ENCODE measurements at regions not wholly inside any gene's neighbourhood (a gene's known extent, or its start where the extent isn't known, plus 50 kb on each side); places are given as distances from the start of the nearest gene placed in this dataset.

DNA sequence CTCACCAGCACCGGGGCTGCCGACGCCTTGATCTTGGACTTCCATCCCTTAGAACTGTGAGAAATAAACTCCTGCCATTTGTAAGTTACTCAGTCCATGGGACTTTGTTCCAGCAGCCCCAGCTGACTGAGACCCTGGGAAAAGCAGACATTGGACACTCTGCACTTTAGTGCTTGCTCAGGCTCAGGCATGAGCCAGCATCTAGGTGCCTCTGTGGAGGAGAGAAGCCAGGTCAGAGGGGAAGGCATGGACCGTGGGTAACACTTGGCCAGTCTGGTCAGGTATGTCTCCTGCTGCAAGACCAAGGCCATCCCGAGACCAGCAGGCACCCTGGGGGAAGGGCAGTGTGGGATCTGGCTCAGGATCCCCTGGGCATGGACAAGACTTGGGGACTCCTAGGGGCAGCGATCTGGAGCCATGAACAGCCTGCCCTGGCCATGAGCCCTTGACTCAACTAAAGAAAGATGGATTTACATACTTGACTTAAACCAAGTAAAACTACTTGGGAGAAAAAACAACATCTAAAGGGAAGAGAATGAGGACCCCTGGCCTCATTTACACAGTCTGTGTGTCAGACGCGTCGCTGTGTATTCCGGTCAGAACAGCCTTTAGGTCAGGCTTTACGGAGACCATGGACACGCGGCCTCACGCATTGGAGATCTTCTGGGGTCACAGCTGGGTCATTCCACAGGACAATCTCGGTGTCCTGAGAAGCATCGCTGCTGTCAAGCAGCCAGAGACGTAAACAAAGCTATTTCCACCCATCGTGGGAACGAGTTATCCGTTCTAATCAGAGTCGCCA is 497.1 kb downstream of the BRD1 start:
- FAIRE-seq (peak; percentile 18), DNase-seq (ENCODE audit: low read depth) (no peak)
- H3K27me3 ChIP-seq (ENCODE audit: control insufficient read depth, insufficient read depth, low read length) = no peaks in the 10 kb centered on the region

DNA sequence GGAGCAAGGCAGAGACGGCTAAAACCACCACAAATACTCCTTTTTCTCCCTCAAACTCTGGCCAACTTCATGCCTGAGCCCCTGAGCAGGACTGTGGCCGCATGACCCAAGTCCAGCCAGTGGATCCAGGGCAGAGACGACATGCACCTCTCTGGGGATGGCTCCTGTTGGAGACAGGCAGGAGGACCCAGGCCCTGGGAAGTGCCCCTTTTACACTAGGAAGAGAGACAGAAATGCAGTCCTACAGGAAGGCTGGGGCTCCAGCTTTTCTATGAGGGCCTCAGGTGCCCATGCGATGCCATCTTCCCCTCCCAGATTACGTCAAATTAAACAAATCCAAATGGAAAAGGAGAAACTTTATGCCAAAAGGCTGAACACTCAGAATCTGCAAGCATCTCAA is 498.0 kb downstream of the BRD1 start:
- H3K36me3 ChIP-seq (ENCODE audit: control insufficient read depth, insufficient read depth, low read length) = no peaks in the 10 kb centered on the region
- H3K4me3 ChIP-seq (ENCODE audit: low read depth, low read length) = no peak overlapping the region
- TF ChIP-seq, protein P1, sequence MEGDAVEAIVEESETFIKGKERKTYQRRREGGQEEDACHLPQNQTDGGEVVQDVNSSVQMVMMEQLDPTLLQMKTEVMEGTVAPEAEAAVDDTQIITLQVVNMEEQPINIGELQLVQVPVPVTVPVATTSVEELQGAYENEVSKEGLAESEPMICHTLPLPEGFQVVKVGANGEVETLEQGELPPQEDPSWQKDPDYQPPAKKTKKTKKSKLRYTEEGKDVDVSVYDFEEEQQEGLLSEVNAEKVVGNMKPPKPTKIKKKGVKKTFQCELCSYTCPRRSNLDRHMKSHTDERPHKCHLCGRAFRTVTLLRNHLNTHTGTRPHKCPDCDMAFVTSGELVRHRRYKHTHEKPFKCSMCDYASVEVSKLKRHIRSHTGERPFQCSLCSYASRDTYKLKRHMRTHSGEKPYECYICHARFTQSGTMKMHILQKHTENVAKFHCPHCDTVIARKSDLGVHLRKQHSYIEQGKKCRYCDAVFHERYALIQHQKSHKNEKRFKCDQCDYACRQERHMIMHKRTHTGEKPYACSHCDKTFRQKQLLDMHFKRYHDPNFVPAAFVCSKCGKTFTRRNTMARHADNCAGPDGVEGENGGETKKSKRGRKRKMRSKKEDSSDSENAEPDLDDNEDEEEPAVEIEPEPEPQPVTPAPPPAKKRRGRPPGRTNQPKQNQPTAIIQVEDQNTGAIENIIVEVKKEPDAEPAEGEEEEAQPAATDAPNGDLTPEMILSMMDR (IDR thresholded peaks at IDR 0.05; ENCODE audit: insufficient read depth, low read length, severe bottlenecking) = no peak
- no peak for FAIRE-seq
- H3K27me3 ChIP-seq (ENCODE audit: control insufficient read depth, insufficient read depth, low read length) = no peaks in the 10 kb centered on the region
- no peak for DNase-seq (ENCODE audit: low read depth)

More for the DNA sequence above, 497.1 kb downstream of the BRD1 start:
- Histone ChIP-seq H3K36me3 (ENCODE audit: control insufficient read depth, insufficient read depth, low read length) (no peaks in the 10 kb centered on the region), H3K4me3 (ENCODE audit: low read depth, low read length) (no peak overlapping the region)
- TF ChIP-seq, protein P1 (IDR thresholded peaks at IDR 0.05; ENCODE audit: insufficient read depth, low read length, severe bottlenecking) = no peak

GRCh38 chr22:49328630-49329405 is 498.9 kb downstream of the BRD1 start:
- Histone ChIP-seq H3K36me3 (ENCODE audit: control insufficient read depth, insufficient read depth, low read length) (no peaks in the 10 kb centered on the region), H3K27me3 (ENCODE audit: control insufficient read depth, insufficient read depth, low read length) (no peaks in the 10 kb centered on the region), H3K4me3 (ENCODE audit: low read depth, low read length) (no peak overlapping the region)
- TF ChIP-seq, protein P1 (IDR thresholded peaks at IDR 0.05; ENCODE audit: insufficient read depth, low read length, severe bottlenecking) = no peak
- FAIRE-seq (no peak), DNase-seq (ENCODE audit: low read depth) (no peak)

GRCh38 chr22:49328118-49328475 is 499.6 kb downstream of the BRD1 start:
- no peaks in the 10 kb centered on the region for H3K27me3 ChIP-seq (ENCODE audit: control insufficient read depth, insufficient read depth, low read length)

DNA sequence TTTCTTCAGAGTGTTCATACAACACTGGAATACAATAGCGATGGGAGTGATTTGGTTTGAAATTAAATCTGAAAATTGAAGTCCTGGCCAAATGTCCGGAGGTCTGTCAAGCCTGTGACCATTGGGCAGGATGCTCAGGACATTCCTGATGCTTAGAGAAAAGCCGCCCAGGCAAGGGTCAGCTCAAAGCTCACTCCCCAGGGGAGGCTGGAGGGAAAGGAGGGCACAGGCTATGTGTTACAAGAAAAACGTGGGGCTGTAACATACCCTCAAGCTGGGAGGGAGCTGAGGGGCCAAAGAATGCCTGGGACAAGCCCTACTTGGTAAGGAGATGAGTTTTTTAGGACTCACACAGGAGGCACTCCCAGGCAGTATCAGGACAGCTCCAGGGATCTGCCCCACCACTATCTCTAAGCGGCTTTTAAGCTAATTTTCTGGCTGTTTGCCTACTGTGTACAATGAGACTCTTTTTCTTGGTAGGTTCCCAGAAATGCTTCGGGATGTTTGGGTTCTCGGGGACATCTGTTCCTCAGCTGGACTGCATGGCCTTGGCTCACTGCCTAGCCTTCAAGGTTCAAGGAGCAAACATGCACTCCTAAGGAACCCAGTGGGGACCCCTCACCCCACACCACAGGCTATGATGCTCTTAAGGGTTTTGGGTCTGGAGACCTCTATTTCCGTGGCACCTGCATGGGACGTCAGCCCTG is 500.1 kb downstream of the BRD1 start:
- no peak for DNase-seq (ENCODE audit: low read depth)
- no peaks in the 10 kb centered on the region for H3K27me3 ChIP-seq (ENCODE audit: control insufficient read depth, insufficient read depth, low read length)
- TF ChIP-seq, protein P1 (IDR thresholded peaks at IDR 0.05; ENCODE audit: insufficient read depth, low read length, severe bottlenecking) = no peak
- no peak for FAIRE-seq
- H3K4me3 ChIP-seq (ENCODE audit: low read depth, low read length) = no peak overlapping the region
- H3K36me3 ChIP-seq (ENCODE audit: control insufficient read depth, insufficient read depth, low read length) = no peaks in the 10 kb centered on the region

More at GRCh38 chr22:49328118-49328475, 499.6 kb downstream of the BRD1 start:
- no peak for DNase-seq (ENCODE audit: low read depth)
- no peaks in the 10 kb centered on the region for H3K36me3 ChIP-seq (ENCODE audit: control insufficient read depth, insufficient read depth, low read length)
- no peak overlapping the region for H3K4me3 ChIP-seq (ENCODE audit: low read depth, low read length)
- TF ChIP-seq, protein P1 (IDR thresholded peaks at IDR 0.05; ENCODE audit: insufficient read depth, low read length, severe bottlenecking) = no peak
- FAIRE-seq = no peak

All from bronchial epithelial cell (primary cell).